Fibroblast of lung (primary cell): ENCODE measurements at regions not wholly inside any gene's neighbourhood (a gene's known extent, or its start where the extent isn't known, plus 50 kb on each side); places are given as distances from the start of the nearest gene placed in this dataset.

Experiments used
- DNase-seq, 2 donors: peaks; one replicate each; pipeline versions ENCODE4 v3.0.0 to v3.0.0-alpha.2; 2010; ENCODE audit warnings: low read depth in 2 of 2
- H2AFZ ChIP-seq: 2 replicates; pipeline ENCODE4 v1.5.1; 2012; ENCODE audit warnings: low read length, control low read depth, inconsistent platforms
- H3K27ac ChIP-seq: 2 replicates; pipeline ENCODE4 v1.5.1; 2011; ENCODE audit warnings: low read length, control low read depth; ENCODE audit not compliant: insufficient read depth
- H3K27me3 ChIP-seq: 2 replicates; pipeline ENCODE4 v1.5.1; 2011; ENCODE audit warnings: mild to moderate bottlenecking, low read length; ENCODE audit not compliant: control insufficient read depth, insufficient read depth
- H3K36me3 ChIP-seq: 2 replicates; pipeline ENCODE4 v1.5.1; 2011; ENCODE audit warnings: low read length; ENCODE audit not compliant: control insufficient read depth, insufficient read depth
- H3K4me1 ChIP-seq: 2 replicates; pipeline ENCODE4 v1.5.1; 2011; ENCODE audit warnings: low read length; ENCODE audit not compliant: control insufficient read depth, insufficient read depth; ENCODE audit errors: extremely low read depth
- H3K4me2 ChIP-seq: 2 replicates; pipeline ENCODE4 v1.5.1; 2011; ENCODE audit warnings: low read length, control low read depth; ENCODE audit not compliant: insufficient read depth; ENCODE audit errors: extremely low read depth
- H3K4me3 ChIP-seq, 4 experiments: fragments of 200-600 bp in 1 of 4; sonication (generic) in 1 of 4; replicated peaks in 1 of 4; 2 replicates each; pipeline ENCODE4 v1.5.1; 2011 to 2016; ENCODE audit warnings: low read length in 4 of 4, low read depth in 3 of 4, mild to moderate bottlenecking in 3 of 4, control low read depth in 2 of 4, inconsistent platforms in 1 of 4, mixed read lengths in 1 of 4; ENCODE audit not compliant: insufficient read depth in 1 of 4; ENCODE audit errors: control extremely low read depth in 1 of 4
- H3K79me2 ChIP-seq: 2 replicates; pipeline ENCODE4 v1.5.1; 2012; ENCODE audit warnings: mild to moderate bottlenecking, low read length, inconsistent platforms; ENCODE audit not compliant: control insufficient read depth, insufficient read depth
- H3K9ac ChIP-seq: 2 replicates; pipeline ENCODE4 v1.5.1; 2011; ENCODE audit warnings: mild to moderate bottlenecking, low read length, control low read depth; ENCODE audit not compliant: insufficient read depth
- H3K9me3 ChIP-seq: 2 replicates; pipeline ENCODE4 v1.5.1; 2012; ENCODE audit warnings: low read depth, low read length; ENCODE audit not compliant: control insufficient read depth, insufficient read depth
- H4K20me1 ChIP-seq: 2 replicates; pipeline ENCODE4 v1.5.1; 2011; ENCODE audit warnings: low read length; ENCODE audit not compliant: control insufficient read depth, insufficient read depth; ENCODE audit errors: extremely low read depth
- CTCF ChIP-seq, 2 donors: IDR thresholded peaks in 1 of 2; conservative IDR thresholded peaks in 1 of 2; 1 replicate in 1 of 2; 2 replicates in 1 of 2; pipeline ENCODE4 v1.5.1; 2011 to 2012; ENCODE audit warnings: low read length in 2 of 2, control low read depth in 1 of 2, inconsistent platforms in 1 of 2, low read depth in 1 of 2, mild to moderate bottlenecking in 1 of 2
- EZH2 ChIP-seq: IDR thresholded peaks from 2 replicates; pipeline ENCODE4 v1.5.1; 2012; ENCODE audit warnings: low read length, control low read depth, mild to moderate bottlenecking; ENCODE audit errors: missing control alignments

GRCh38 chr3:944786-945185, 148.0 kb upstream of the CNTN6 start:
- H3K79me2 ChIP-seq = no peaks in the 10 kb centered on the region
- TF ChIP-seq CTCF (conservative IDR thresholded peaks at IDR 0.05 in 1 of 2, IDR thresholded peaks at IDR 0.05 in 1 of 2; ENCODE audit: low read depth in 1 of 2, low read length in 2 of 2) = no peak
- no peak for TF ChIP-seq EZH2
- no peaks in the 10 kb centered on the region for H3K27me3 ChIP-seq
- no peak overlapping the region for H3K27ac ChIP-seq
- H3K4me3 ChIP-seq = no peak overlapping the region
- H3K9ac ChIP-seq = no peak overlapping the region
- no peaks in the 10 kb centered on the region for H3K36me3 ChIP-seq
- H2AFZ ChIP-seq = no peak overlapping the region
- no peaks in the 10 kb centered on the region for H3K4me1 ChIP-seq
- H3K4me2 ChIP-seq = no peak overlapping the region
- H3K9me3 ChIP-seq = no peaks in the 10 kb centered on the region
- no peaks in the 10 kb centered on the region for H4K20me1 ChIP-seq
- no peak for DNase-seq

GRCh38 chr3:945738-946137, 147.1 kb upstream of the CNTN6 start:
- H3K79me2 ChIP-seq = no peaks in the 10 kb centered on the region
- TF ChIP-seq CTCF (conservative IDR thresholded peaks at IDR 0.05 in 1 of 2, IDR thresholded peaks at IDR 0.05 in 1 of 2; ENCODE audit: low read depth in 1 of 2, low read length in 2 of 2) = no peak
- no peak for TF ChIP-seq EZH2

GRCh38 chr3:952906-953305, 139.9 kb upstream of the CNTN6 start:
- Histone ChIP-seq H4K20me1 (no peaks in the 10 kb centered on the region), H2AFZ (no peak overlapping the region), H3K27me3 (no peaks in the 10 kb centered on the region), H3K9me3 (no peaks in the 10 kb centered on the region), H3K79me2 (no peaks in the 10 kb centered on the region), H3K4me2 (no peak overlapping the region), H3K4me3 (no peak overlapping the region), H3K9ac (no peak overlapping the region), H3K4me1 (no peaks in the 10 kb centered on the region), H3K27ac (no peak overlapping the region), H3K36me3 (no peaks in the 10 kb centered on the region)
- no peak for TF ChIP-seq CTCF (conservative IDR thresholded peaks at IDR 0.05 in 1 of 2, IDR thresholded peaks at IDR 0.05 in 1 of 2; ENCODE audit: low read depth in 1 of 2, low read length in 2 of 2)
- no peak for DNase-seq

More at GRCh38 chr3:945738-946137, 147.1 kb upstream of the CNTN6 start:
- Histone ChIP-seq H4K20me1 (no peaks in the 10 kb centered on the region), H3K9me3 (no peaks in the 10 kb centered on the region), H3K4me3 (no peak overlapping the region), H3K9ac (no peak overlapping the region), H3K4me2 (no peak overlapping the region), H3K27ac (no peak overlapping the region), H2AFZ (no peak overlapping the region), H3K27me3 (no peaks in the 10 kb centered on the region), H3K4me1 (no peaks in the 10 kb centered on the region), H3K36me3 (no peaks in the 10 kb centered on the region)
- DNase-seq = no peak
